A673 (cell line): ENCODE measurements at regions not wholly inside any gene's neighbourhood (a gene's known extent, or its start where the extent isn't known, plus 50 kb on each side); places are given as distances from the start of the nearest gene placed in this dataset.

ENCODE experiments used
- BruUV-seq: library from RNA; stranded (reverse); fragments of 400-500 nt; replicated peaks from 2 replicates; lab custom pipeline; 2021; lab: Mats Ljungman, UMichigan
- CTCF ChIA-PET: fragments of 300-600 bp; sonication (Branson Sonifier 250); formaldehyde crosslinking; loops from one replicate; lab custom pipeline; 2022; ENCODE audit warnings: antibody characterized with exemption; lab: Charles Lee
- POLR2A ChIA-PET: fragments of 300-600 bp; sonication (Branson Sonifier 250); formaldehyde crosslinking; loops from one replicate; lab custom pipeline; 2022; ENCODE audit warnings: antibody characterized with exemption; ENCODE audit not compliant: low non-redundant PET; lab: Charles Lee
- DNase-seq: peaks from one replicate; pipeline ENCODE4 v3.0.0-alpha.2; 2015; ENCODE audit warnings: low spot score
- H3K27ac ChIP-seq: fragments of 200-600 bp; sonication (generic); 2 replicates; pipeline ENCODE4 v1.5.1; 2016; ENCODE audit warnings: mixed run types, low read depth, mild to moderate bottlenecking, mixed read lengths, antibody characterized with exemption, low read length; ENCODE audit not compliant: poor library complexity, severe bottlenecking
- H3K27me3 ChIP-seq: fragments of 200-600 bp; sonication (generic); replicated peaks from 2 replicates; pipeline ENCODE4 v1.6.1; 2017; ENCODE audit warnings: mixed run types, low read depth, mild to moderate bottlenecking, mixed read lengths, antibody characterized with exemption, low read length; ENCODE audit not compliant: insufficient read depth, poor library complexity
- H3K36me3 ChIP-seq: fragments of 200-600 bp; sonication (generic); 2 replicates; pipeline ENCODE4 v1.6.1; 2016; ENCODE audit warnings: mixed run types, mild to moderate bottlenecking, mixed read lengths, antibody characterized with exemption, low read length; ENCODE audit not compliant: insufficient read depth, poor library complexity, severe bottlenecking
- H3K4me1 ChIP-seq: fragments of 200-600 bp; sonication (generic); 2 replicates; pipeline ENCODE4 v1.6.1; 2017; ENCODE audit warnings: mixed run types, mild to moderate bottlenecking, mixed read lengths, antibody characterized with exemption, low read length; ENCODE audit not compliant: insufficient read depth, poor library complexity, severe bottlenecking
- H3K4me3 ChIP-seq: fragments of 200-600 bp; sonication (generic); 2 replicates; pipeline ENCODE4 v1.5.1; 2016; ENCODE audit warnings: low read depth, mixed run types, mild to moderate bottlenecking, mixed read lengths, low read length; ENCODE audit not compliant: poor library complexity, severe bottlenecking
- H3K9me3 ChIP-seq: fragments of 200-600 bp; sonication (generic); 2 replicates; pipeline ENCODE4 v1.6.1; 2016; ENCODE audit warnings: mixed run types, low read depth, mild to moderate bottlenecking, mixed read lengths, antibody characterized with exemption, low read length; ENCODE audit not compliant: poor library complexity, severe bottlenecking
- EZH2 ChIP-seq: fragments of 200-600 bp; sonication (generic); IDR thresholded peaks from 2 replicates; pipeline ENCODE4 v1.6.1; 2017; ENCODE audit warnings: borderline replicate concordance, low read depth, mild to moderate bottlenecking, mixed read lengths, antibody characterized with exemption, low read length; ENCODE audit not compliant: poor library complexity, severe bottlenecking
- intact Hi-C: fragments of 100-400 bp; cut with micrococcal nuclease; formaldehyde crosslinking; loops from one replicate; pipeline ENCODE4 v1.10.0; 2022; ENCODE audit not compliant: unreplicated experiment
- TF ChIP-seq, protein P1 (sequence below): fragments of 300-800, 200-600 bp; sonication (generic); conservative IDR thresholded peaks from 2 replicates; pipeline ENCODE4 v1.5.1; 2017; ENCODE audit warnings: low read depth, mild to moderate bottlenecking, antibody characterized with exemption, low read length, moderate library complexity, mixed read lengths

DNA sequence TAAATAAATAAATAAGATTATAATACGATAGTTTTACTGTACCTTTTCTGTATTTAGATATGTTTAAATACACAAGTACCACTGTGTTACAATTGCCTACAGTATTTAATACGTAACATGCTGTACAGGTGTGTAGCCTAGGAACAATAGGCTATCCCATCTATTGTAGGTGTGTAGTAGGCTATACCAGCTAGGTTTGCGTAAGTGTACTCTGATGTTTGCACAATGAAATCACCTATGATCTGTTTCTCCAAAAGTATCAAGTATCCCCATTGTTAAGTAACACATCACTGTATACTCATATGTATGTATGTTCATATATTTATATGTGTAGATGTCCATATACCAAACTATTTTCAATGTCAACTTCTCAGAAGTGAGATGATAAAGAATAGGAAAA lies 118.2 kb upstream of the RND3 start:
- Histone ChIP-seq H3K4me1 (peaks cover 9% of the 10 kb centered on the region), H3K9me3 (no peaks in the 10 kb centered on the region), H3K27me3 (no peaks in the 10 kb centered on the region), H3K27ac (no peak overlapping the region), H3K4me3 (no peak overlapping the region), H3K36me3 (no peaks in the 10 kb centered on the region)
- BruUV-seq, result no TSS peak
- ChIA-PET POLR2A (no interaction called here), CTCF (no interaction called here)
- DNase-seq, result no peak
- no peak for TF ChIP-seq EZH2
- TF ChIP-seq, protein P1, sequence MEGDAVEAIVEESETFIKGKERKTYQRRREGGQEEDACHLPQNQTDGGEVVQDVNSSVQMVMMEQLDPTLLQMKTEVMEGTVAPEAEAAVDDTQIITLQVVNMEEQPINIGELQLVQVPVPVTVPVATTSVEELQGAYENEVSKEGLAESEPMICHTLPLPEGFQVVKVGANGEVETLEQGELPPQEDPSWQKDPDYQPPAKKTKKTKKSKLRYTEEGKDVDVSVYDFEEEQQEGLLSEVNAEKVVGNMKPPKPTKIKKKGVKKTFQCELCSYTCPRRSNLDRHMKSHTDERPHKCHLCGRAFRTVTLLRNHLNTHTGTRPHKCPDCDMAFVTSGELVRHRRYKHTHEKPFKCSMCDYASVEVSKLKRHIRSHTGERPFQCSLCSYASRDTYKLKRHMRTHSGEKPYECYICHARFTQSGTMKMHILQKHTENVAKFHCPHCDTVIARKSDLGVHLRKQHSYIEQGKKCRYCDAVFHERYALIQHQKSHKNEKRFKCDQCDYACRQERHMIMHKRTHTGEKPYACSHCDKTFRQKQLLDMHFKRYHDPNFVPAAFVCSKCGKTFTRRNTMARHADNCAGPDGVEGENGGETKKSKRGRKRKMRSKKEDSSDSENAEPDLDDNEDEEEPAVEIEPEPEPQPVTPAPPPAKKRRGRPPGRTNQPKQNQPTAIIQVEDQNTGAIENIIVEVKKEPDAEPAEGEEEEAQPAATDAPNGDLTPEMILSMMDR, result no peak
- intact Hi-C loops, result loop anchor here (5.0 to 10.0 kb wide), 2 partner anchors 629 to 1008 kb away; no protein-coding TSS in a partner anchor

DNA sequence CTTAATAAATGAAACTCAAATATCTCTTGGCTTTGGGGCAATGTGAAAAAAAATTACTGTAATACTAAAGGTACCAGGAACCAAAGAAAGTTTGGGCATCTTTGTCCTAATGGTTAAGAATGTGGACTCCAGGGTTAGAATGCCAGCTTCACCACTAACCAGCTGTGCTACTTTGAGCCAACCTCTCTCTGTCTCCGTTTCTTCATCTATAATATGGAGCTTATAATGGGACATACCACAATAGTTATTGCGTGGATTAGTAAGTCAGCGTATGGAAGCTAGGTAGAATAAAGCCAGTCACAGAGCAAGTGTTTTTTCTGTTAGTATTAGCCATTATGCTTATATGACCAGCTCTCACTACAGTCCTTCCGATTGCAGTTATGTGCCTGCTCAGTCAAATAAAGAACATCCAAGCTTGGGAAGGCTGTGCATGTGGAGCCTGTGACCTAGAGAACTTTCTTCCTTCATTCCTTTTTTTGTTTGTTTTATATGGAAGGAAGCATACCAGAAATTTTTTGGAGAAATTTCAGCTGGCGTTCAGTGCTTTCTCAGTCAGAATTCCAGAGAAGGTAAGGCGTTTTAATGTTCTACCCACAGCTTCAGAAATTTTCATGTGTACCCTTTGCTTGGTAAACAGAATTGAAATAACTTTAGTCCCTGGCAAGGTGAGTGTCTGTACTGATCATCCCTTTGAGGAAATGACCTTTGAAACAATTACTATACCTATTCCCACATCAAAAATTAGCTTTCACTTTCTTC lies 114.0 kb upstream of the RND3 start:
- ChIA-PET POLR2A (no interaction called here), CTCF (no interaction called here)
- BruUV-seq, result no TSS peak
- Histone ChIP-seq H3K36me3 (no peaks in the 10 kb centered on the region), H3K4me1 (peaks cover 2% of the 10 kb centered on the region), H3K9me3 (no peaks in the 10 kb centered on the region), H3K27me3 (no peaks in the 10 kb centered on the region), H3K4me3 (no peak overlapping the region), H3K27ac (no peak overlapping the region)
- no peak for DNase-seq
- no peak for TF ChIP-seq EZH2
- TF ChIP-seq, protein P1, result no peak
- intact Hi-C loops, result loop anchor here (10.0 kb wide), 1 partner anchor 633 kb away; no protein-coding TSS in a partner anchor

DNA sequence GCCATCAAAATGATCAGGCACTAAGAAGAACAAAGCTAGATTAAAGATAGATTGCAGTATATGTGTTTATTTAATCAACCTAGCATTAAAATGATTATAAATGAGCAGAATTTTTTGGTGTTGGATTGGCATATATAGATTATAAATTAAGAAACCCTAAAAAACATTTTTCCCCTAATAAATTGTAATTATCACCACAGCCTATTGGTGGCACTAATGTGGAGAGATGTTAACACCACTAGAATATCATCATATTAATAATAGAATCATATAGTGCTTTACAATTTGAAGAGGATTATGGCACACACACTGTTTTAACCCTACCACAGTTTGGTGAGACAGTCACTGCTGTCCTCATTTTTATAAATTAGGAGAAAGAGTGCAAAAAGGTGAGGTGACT lies 112.4 kb upstream of the RND3 start:
- DNase-seq, result no peak
- CTCF ChIA-PET, result no interaction called here
- no peak overlapping the region for H3K27ac ChIP-seq
- POLR2A ChIA-PET, result no interaction called here
- no peak overlapping the region for H3K4me3 ChIP-seq
- no peaks in the 10 kb centered on the region for H3K27me3 ChIP-seq
- BruUV-seq, result no TSS peak
- intact Hi-C loops, result loop anchor here (10.0 kb wide), 2 partner anchors 635 to 775 kb away; no protein-coding TSS in a partner anchor
- no peaks in the 10 kb centered on the region for H3K9me3 ChIP-seq
- H3K36me3 ChIP-seq, result no peaks in the 10 kb centered on the region
- no peaks in the 10 kb centered on the region for H3K4me1 ChIP-seq
- TF ChIP-seq EZH2, result no peak
- TF ChIP-seq, protein P1, result peak; percentile 51; the same call in 1 of the 2 replicates
